Thyroid gland (tissue), 4 donors: ENCODE measurements at regions not wholly inside any gene's neighbourhood (a gene's known extent, or its start where the extent isn't known, plus 50 kb on each side); places are given as distances from the start of the nearest gene placed in this dataset.

Experiments used
- CTCF ChIP-seq, 6 experiments: fragments of 200-600 bp in 3 of 6; fragments of 450-650 bp in 3 of 6; sonication (generic) in 3 of 6; IDR thresholded peaks; one replicate each; pipeline ENCODE4 v1.5.1; 2016 to 2019; ENCODE audit warnings: antibody characterized with exemption in 6 of 6, mild to moderate bottlenecking in 2 of 6, inconsistent platforms in 1 of 6, moderate library complexity in 1 of 6
- POLR2A ChIP-seq, 2 donors: fragments of 450-650 bp; IDR thresholded peaks; one replicate each; pipeline ENCODE4 v1.6.1; 2017; ENCODE audit warnings: antibody characterized with exemption in 2 of 2, mild to moderate bottlenecking in 2 of 2, moderate library complexity in 1 of 2

- TF ChIP-seq CTCF (IDR thresholded peaks at IDR 0.05), result no peak
- TF ChIP-seq POLR2A (IDR thresholded peaks at IDR 0.05), result no peak
Measured at GRCh38 chr2:201953880-201954279, 79.8 kb upstream of the FZD7 start.
